Activated CD8-positive, alpha-beta memory T cell treated with anti-CD3 and anti-CD28 coated beads, Interleukin-2, amount 10 ng/mL, durations not matched to agents 7 days and 5 days (primary cell): ENCODE measurements at regions not wholly inside any gene's neighbourhood (a gene's known extent, or its start where the extent isn't known, plus 50 kb on each side); places are given as distances from the start of the nearest gene placed in this dataset.
"Not testable (repeated sequence)": the region's sequence is repeated elsewhere in the genome, so short reads cannot be mapped to it uniquely, and the experiment has no call there.

Experiments used
- ATAC-seq: fragments of 150-1000 bp; cut with Tn5 transposase; one replicate; pipeline ENCODE4 v1.10.0; 2021; ENCODE audit warnings: moderate library complexity
- CTCF ChIA-PET: fragments of 350-600 bp; sonication (Branson Sonifier 250); formaldehyde crosslinking; loops from one replicate; lab custom pipeline; 2021; ENCODE audit warnings: antibody characterized with exemption; lab: Charles Lee
- DNase-seq: peaks from one replicate; pipeline ENCODE4 v3.0.0-alpha.2; 2020
- H3K27ac Mint-ChIP-seq: one replicate; pipeline ENCODE4 v1.8.0; 2021; ENCODE audit warnings: mild to moderate bottlenecking, mixed read lengths
- H3K27me3 Mint-ChIP-seq: one replicate; pipeline ENCODE4 v1.8.0; 2021; ENCODE audit warnings: mixed read lengths
- H3K36me3 Mint-ChIP-seq: one replicate; pipeline ENCODE4 v1.8.0; 2021; ENCODE audit warnings: mild to moderate bottlenecking, mixed read lengths
- H3K4me1 Mint-ChIP-seq: one replicate; pipeline ENCODE4 v1.8.0; 2021; ENCODE audit warnings: mixed read lengths
- H3K4me3 Mint-ChIP-seq: one replicate; pipeline ENCODE4 v1.8.0; 2021; ENCODE audit warnings: mild to moderate bottlenecking, moderate library complexity, mixed read lengths
- H3K9me3 Mint-ChIP-seq: one replicate; pipeline ENCODE4 v1.8.0; 2022; ENCODE audit warnings: low read depth, mixed read lengths

GRCh38 chr2:153287109-153287801 is 191.3 kb downstream of the RPRM start:
- no peaks in the 10 kb centered on the region for H3K27me3 Mint-ChIP-seq
- H3K4me1 Mint-ChIP-seq: no peaks in the 10 kb centered on the region
- peaks cover 1% of the 10 kb centered on the region for H3K9me3 Mint-ChIP-seq
- no peaks in the 10 kb centered on the region for H3K36me3 Mint-ChIP-seq
- CTCF ChIA-PET: no interaction called here
- DNase-seq (no peak), ATAC-seq (no peak)
- H3K4me3 Mint-ChIP-seq: no peak overlapping the region
- H3K27ac Mint-ChIP-seq: no peak overlapping the region

GRCh38 chr2:153268941-153269461 is 209.6 kb downstream of the RPRM start:
- H3K4me1 Mint-ChIP-seq: no peaks in the 10 kb centered on the region
- H3K27ac Mint-ChIP-seq: no peak overlapping the region
- ATAC-seq (no peak), DNase-seq (no peak)
- H3K27me3 Mint-ChIP-seq: no peaks in the 10 kb centered on the region
- H3K36me3 Mint-ChIP-seq: no peaks in the 10 kb centered on the region
- H3K9me3 Mint-ChIP-seq: peaks cover 6% of the 10 kb centered on the region
- CTCF ChIA-PET: no interaction called here
- no peak overlapping the region for H3K4me3 Mint-ChIP-seq

- H3K27ac Mint-ChIP-seq, CTCF ChIA-PET, H3K36me3 Mint-ChIP-seq, H3K9me3 Mint-ChIP-seq, H3K4me1 Mint-ChIP-seq, H3K4me3 Mint-ChIP-seq, DNase-seq, H3K27me3 Mint-ChIP-seq, ATAC-seq: not testable (repeated sequence)
Measured at GRCh38 chr2:153256876-153257275, 221.7 kb downstream of the RPRM start.

- H3K36me3 Mint-ChIP-seq, ATAC-seq, CTCF ChIA-PET, H3K4me3 Mint-ChIP-seq, H3K27ac Mint-ChIP-seq, H3K4me1 Mint-ChIP-seq, H3K9me3 Mint-ChIP-seq, H3K27me3 Mint-ChIP-seq, DNase-seq: not testable (repeated sequence)
Measured at GRCh38 chr2:153246636-153247035, 231.9 kb downstream of the RPRM start.

GRCh38 chr2:153235516-153235915 is 243.0 kb downstream of the RPRM start:
- ATAC-seq (peak; percentile 91), DNase-seq (peak; percentile 80)
- Mint-ChIP-seq H3K4me3 (no peak overlapping the region), H3K27me3 (peaks cover 6% of the 10 kb centered on the region), H3K36me3 (peaks cover 2% of the 10 kb centered on the region), H3K4me1 (peaks cover 22% of the 10 kb centered on the region), H3K27ac (peak overlapping the region; percentile 24), H3K9me3 (peaks cover 2% of the 10 kb centered on the region)
- CTCF ChIA-PET: no interaction called here

- peaks cover 2% of the 10 kb centered on the region for H3K9me3 Mint-ChIP-seq
- CTCF ChIA-PET: no interaction called here
- no peak overlapping the region for H3K27ac Mint-ChIP-seq
- H3K36me3 Mint-ChIP-seq: peaks cover 4% of the 10 kb centered on the region
- H3K4me3 Mint-ChIP-seq: no peak overlapping the region
- DNase-seq (no peak), ATAC-seq (no peak)
- peaks cover 22% of the 10 kb centered on the region for H3K4me1 Mint-ChIP-seq
- peaks cover 6% of the 10 kb centered on the region for H3K27me3 Mint-ChIP-seq
Measured at GRCh38 chr2:153232464-153232863, 246.1 kb downstream of the RPRM start.

GRCh38 chr2:153230977-153231376 is 247.6 kb downstream of the RPRM start:
- no peak for DNase-seq
- Mint-ChIP-seq H3K9me3 (peaks cover 2% of the 10 kb centered on the region), H3K27ac (no peak overlapping the region), H3K36me3 (peaks cover 2% of the 10 kb centered on the region), H3K27me3 (peaks cover 6% of the 10 kb centered on the region), H3K4me1 (peaks cover 18% of the 10 kb centered on the region), H3K4me3 (no peak overlapping the region)
- ATAC-seq: no peak
- CTCF ChIA-PET: no interaction called here

- ATAC-seq: no peak
Measured at GRCh38 chr2:153228904-153229303, 249.7 kb downstream of the RPRM start.

GRCh38 chr2:153227981-153228380 is 250.6 kb downstream of the RPRM start:
- no peak for ATAC-seq
- no peak overlapping the region for H3K27ac Mint-ChIP-seq
- no peaks in the 10 kb centered on the region for H3K4me1 Mint-ChIP-seq
- CTCF ChIA-PET: no interaction called here
- peaks cover 2% of the 10 kb centered on the region for H3K9me3 Mint-ChIP-seq
- DNase-seq: no peak
- H3K4me3 Mint-ChIP-seq: no peak overlapping the region
- H3K36me3 Mint-ChIP-seq: peaks cover 1% of the 10 kb centered on the region
- peaks cover 6% of the 10 kb centered on the region for H3K27me3 Mint-ChIP-seq

More at GRCh38 chr2:153228904-153229303, 249.7 kb downstream of the RPRM start:
- Mint-ChIP-seq H3K27ac (no peak overlapping the region), H3K9me3 (peaks cover 2% of the 10 kb centered on the region), H3K4me1 (no peaks in the 10 kb centered on the region), H3K4me3 (no peak overlapping the region), H3K36me3 (peaks cover 1% of the 10 kb centered on the region), H3K27me3 (peaks cover 6% of the 10 kb centered on the region)
- DNase-seq: no peak
- CTCF ChIA-PET: no interaction called here

GRCh38 chr2:153222231-153223165 is 256.1 kb downstream of the RPRM start:
- ATAC-seq (no peak), DNase-seq (no peak)
- CTCF ChIA-PET: no interaction called here
- no peaks in the 10 kb centered on the region for H3K4me1 Mint-ChIP-seq
- no peak overlapping the region for H3K4me3 Mint-ChIP-seq
- no peaks in the 10 kb centered on the region for H3K36me3 Mint-ChIP-seq
- H3K9me3 Mint-ChIP-seq: peaks cover 2% of the 10 kb centered on the region
- H3K27me3 Mint-ChIP-seq: no peaks in the 10 kb centered on the region
- no peak overlapping the region for H3K27ac Mint-ChIP-seq

- Mint-ChIP-seq H3K36me3 (no peaks in the 10 kb centered on the region), H3K9me3 (peaks cover 2% of the 10 kb centered on the region), H3K27ac (no peak overlapping the region), H3K4me3 (no peak overlapping the region), H3K27me3 (no peaks in the 10 kb centered on the region), H3K4me1 (no peaks in the 10 kb centered on the region)
- CTCF ChIA-PET: no interaction called here
- ATAC-seq (no peak), DNase-seq (no peak)
Measured at GRCh38 chr2:153221506-153221905, 257.1 kb downstream of the RPRM start.

GRCh38 chr2:153221087-153221486 is 257.5 kb downstream of the RPRM start:
- H3K4me3 Mint-ChIP-seq: no peak overlapping the region
- CTCF ChIA-PET: no interaction called here
- no peak overlapping the region for H3K27ac Mint-ChIP-seq
- ATAC-seq (no peak), DNase-seq (no peak)
- peaks cover 2% of the 10 kb centered on the region for H3K9me3 Mint-ChIP-seq
- no peaks in the 10 kb centered on the region for H3K36me3 Mint-ChIP-seq
- no peaks in the 10 kb centered on the region for H3K4me1 Mint-ChIP-seq
- H3K27me3 Mint-ChIP-seq: no peaks in the 10 kb centered on the region

- Mint-ChIP-seq H3K4me3 (no peak overlapping the region), H3K27ac (no peak overlapping the region), H3K27me3 (no peaks in the 10 kb centered on the region), H3K4me1 (no peaks in the 10 kb centered on the region), H3K36me3 (no peaks in the 10 kb centered on the region), H3K9me3 (no peaks in the 10 kb centered on the region)
- CTCF ChIA-PET: no interaction called here
- ATAC-seq (no peak), DNase-seq (no peak)
Measured at GRCh38 chr2:153218851-153219250, 259.7 kb downstream of the RPRM start.

GRCh38 chr2:153214337-153214736 is 264.2 kb downstream of the RPRM start:
- Mint-ChIP-seq H3K4me1 (no peaks in the 10 kb centered on the region), H3K4me3 (no peak overlapping the region), H3K27ac (no peak overlapping the region), H3K9me3 (no peaks in the 10 kb centered on the region), H3K36me3 (no peaks in the 10 kb centered on the region), H3K27me3 (no peaks in the 10 kb centered on the region)
- ATAC-seq: no peak
- DNase-seq: no peak
- CTCF ChIA-PET: no interaction called here
